Hepatocyte (in vitro differentiated cells): ENCODE measurements at regions not wholly inside any gene's neighbourhood (a gene's known extent, or its start where the extent isn't known, plus 50 kb on each side); places are given as distances from the start of the nearest gene placed in this dataset.
A peak's percentile ranks its signal among the peaks of the same experiment; 100 is the strongest.

Source experiments
- DNase-seq: peaks from one replicate; pipeline ENCODE4 v3.0.0-alpha.2; 2016; ENCODE audit warnings: low spot score
- H2AFZ ChIP-seq: fragments of 200-600 bp; sonication (generic); 2 replicates; pipeline ENCODE4 v1.6.0; 2016; ENCODE audit warnings: antibody characterized with exemption, mild to moderate bottlenecking
- H3K27ac ChIP-seq: fragments of 200-600 bp; sonication (generic); 2 replicates; pipeline ENCODE4 v1.5.1; 2016; ENCODE audit warnings: mild to moderate bottlenecking
- H3K27me3 ChIP-seq: fragments of 200-600 bp; sonication (generic); 2 replicates; pipeline ENCODE4 v1.6.1; 2016
- H3K36me3 ChIP-seq: fragments of 200-600 bp; sonication (generic); replicated peaks from 2 replicates; pipeline ENCODE4 v1.5.1; 2016; ENCODE audit warnings: low read depth; ENCODE audit not compliant: insufficient read depth
- H3K4me1 ChIP-seq: fragments of 200-600 bp; sonication (generic); 2 replicates; pipeline ENCODE4 v1.5.1; 2016; ENCODE audit warnings: mild to moderate bottlenecking, moderate library complexity; ENCODE audit not compliant: insufficient read depth
- H3K4me2 ChIP-seq: fragments of 200-600 bp; sonication (generic); 2 replicates; pipeline ENCODE4 v1.6.0; 2016
- H3K4me3 ChIP-seq: fragments of 200-600 bp; sonication (generic); 2 replicates; pipeline ENCODE4 v1.5.1; 2016; ENCODE audit warnings: mild to moderate bottlenecking
- H3K79me2 ChIP-seq: fragments of 200-600 bp; sonication (generic); 2 replicates; pipeline ENCODE4 v1.6.0; 2017; ENCODE audit warnings: mild to moderate bottlenecking
- H3K9me2 ChIP-seq: fragments of 200-600 bp; sonication (generic); replicated peaks from 2 replicates; pipeline ENCODE4 v1.6.0; 2017; ENCODE audit warnings: mild to moderate bottlenecking; ENCODE audit not compliant: insufficient read depth
- H3K9me3 ChIP-seq: fragments of 200-600 bp; sonication (generic); 2 replicates; pipeline ENCODE4 v1.5.1; 2016; ENCODE audit warnings: low read depth, mild to moderate bottlenecking
- H4K20me1 ChIP-seq: fragments of 200-600 bp; sonication (generic); 2 replicates; pipeline ENCODE4 v1.6.0; 2016; ENCODE audit warnings: mild to moderate bottlenecking; ENCODE audit not compliant: insufficient read depth, poor library complexity, severe bottlenecking
- EZH2 ChIP-seq: fragments of 200-600 bp; sonication (generic); IDR thresholded peaks from 2 replicates; pipeline ENCODE4 v1.6.1; 2016; ENCODE audit warnings: antibody characterized with exemption, mild to moderate bottlenecking, borderline replicate concordance
- EZH2phosphoT487 ChIP-seq: fragments of 200-600 bp; sonication (generic); IDR thresholded peaks from one replicate; pipeline ENCODE4 v1.6.1; 2018; ENCODE audit warnings: antibody characterized with exemption, mild to moderate bottlenecking, low read depth, moderate library complexity; ENCODE audit not compliant: unreplicated experiment, severe bottlenecking
- WGBS: methylation state at CpG from one replicate; pipeline ENCODE4 v1.1.6; 2016; ENCODE audit warnings: low lambda C conversion rate; ENCODE audit errors: missing lambda C conversion rate; 5-methylcytosine and 5-hydroxymethylcytosine counted together
- TF ChIP-seq, protein P1 (sequence below): fragments of 200-600 bp; sonication (generic); IDR thresholded peaks from 2 replicates; pipeline ENCODE4 v1.5.1; 2016; ENCODE audit warnings: antibody characterized with exemption, mild to moderate bottlenecking; ENCODE audit not compliant: poor library complexity

GRCh38 chr20:20827992-20828597 is 115.7 kb upstream of the RALGAPA2 start:
- no peak overlapping the region for H3K27ac ChIP-seq
- no peak overlapping the region for H3K4me3 ChIP-seq
- no peaks in the 10 kb centered on the region for H3K4me1 ChIP-seq
- peaks cover 5% of the 10 kb centered on the region for H3K27me3 ChIP-seq
- H3K79me2 ChIP-seq, result no peaks in the 10 kb centered on the region
- H3K9me2 ChIP-seq, result no peaks in the 10 kb centered on the region
- H3K9me3 ChIP-seq, result no peaks in the 10 kb centered on the region
- H3K4me2 ChIP-seq, result no peak overlapping the region
- TF ChIP-seq EZH2phosphoT487, result no peak
- no peak for TF ChIP-seq EZH2
- TF ChIP-seq, protein P1, sequence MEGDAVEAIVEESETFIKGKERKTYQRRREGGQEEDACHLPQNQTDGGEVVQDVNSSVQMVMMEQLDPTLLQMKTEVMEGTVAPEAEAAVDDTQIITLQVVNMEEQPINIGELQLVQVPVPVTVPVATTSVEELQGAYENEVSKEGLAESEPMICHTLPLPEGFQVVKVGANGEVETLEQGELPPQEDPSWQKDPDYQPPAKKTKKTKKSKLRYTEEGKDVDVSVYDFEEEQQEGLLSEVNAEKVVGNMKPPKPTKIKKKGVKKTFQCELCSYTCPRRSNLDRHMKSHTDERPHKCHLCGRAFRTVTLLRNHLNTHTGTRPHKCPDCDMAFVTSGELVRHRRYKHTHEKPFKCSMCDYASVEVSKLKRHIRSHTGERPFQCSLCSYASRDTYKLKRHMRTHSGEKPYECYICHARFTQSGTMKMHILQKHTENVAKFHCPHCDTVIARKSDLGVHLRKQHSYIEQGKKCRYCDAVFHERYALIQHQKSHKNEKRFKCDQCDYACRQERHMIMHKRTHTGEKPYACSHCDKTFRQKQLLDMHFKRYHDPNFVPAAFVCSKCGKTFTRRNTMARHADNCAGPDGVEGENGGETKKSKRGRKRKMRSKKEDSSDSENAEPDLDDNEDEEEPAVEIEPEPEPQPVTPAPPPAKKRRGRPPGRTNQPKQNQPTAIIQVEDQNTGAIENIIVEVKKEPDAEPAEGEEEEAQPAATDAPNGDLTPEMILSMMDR, result no peak
- H4K20me1 ChIP-seq, result no peaks in the 10 kb centered on the region
- 66% methylated on average over 4 of the region's 4 CpGs for WGBS
- H2AFZ ChIP-seq, result no peak overlapping the region
- no peak for DNase-seq
- H3K36me3 ChIP-seq, result no peaks in the 10 kb centered on the region

GRCh38 chr20:20824924-20825584 is 112.6 kb upstream of the RALGAPA2 start:
- Histone ChIP-seq H2AFZ (no peak overlapping the region), H3K27me3 (peaks cover 5% of the 10 kb centered on the region), H3K79me2 (no peaks in the 10 kb centered on the region), H3K4me1 (no peaks in the 10 kb centered on the region), H4K20me1 (no peaks in the 10 kb centered on the region), H3K36me3 (no peaks in the 10 kb centered on the region), H3K9me2 (no peaks in the 10 kb centered on the region), H3K4me2 (no peak overlapping the region), H3K9me3 (no peaks in the 10 kb centered on the region), H3K27ac (no peak overlapping the region), H3K4me3 (no peak overlapping the region)
- TF ChIP-seq, protein P1, result peak; percentile 83
- no peak for TF ChIP-seq EZH2phosphoT487
- DNase-seq, result peak; percentile 77
- WGBS, result 27% methylated on average over 18 of the region's 18 CpGs

DNA sequence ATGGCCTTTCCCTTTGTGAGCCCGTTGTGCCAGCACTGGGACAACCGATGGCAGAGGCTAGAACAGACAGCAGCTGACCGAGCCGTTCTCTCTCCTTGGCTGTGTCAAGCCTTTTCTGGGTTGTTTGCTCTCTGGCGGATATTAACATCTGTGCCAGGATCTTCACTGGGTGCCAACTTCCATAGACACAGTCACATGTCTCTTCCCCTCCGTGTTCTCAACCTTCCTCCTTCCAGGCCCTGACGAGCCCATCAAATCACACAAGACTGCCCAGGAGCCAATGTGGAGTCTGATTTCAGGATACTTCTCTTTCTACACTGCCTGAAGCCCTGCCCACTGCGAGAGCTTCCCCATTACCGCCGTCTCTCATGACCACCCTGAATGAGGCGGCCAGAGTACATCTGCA is 111.0 kb upstream of the RALGAPA2 start:
- 93% methylated on average over 11 of the region's 11 CpGs for WGBS
- no peak for TF ChIP-seq EZH2
- TF ChIP-seq, protein P1, result no peak
- TF ChIP-seq EZH2phosphoT487, result no peak

More for the DNA sequence above, 111.0 kb upstream of the RALGAPA2 start:
- Histone ChIP-seq H3K9me3 (no peaks in the 10 kb centered on the region), H3K27me3 (peaks cover 5% of the 10 kb centered on the region), H3K4me3 (no peak overlapping the region), H3K4me1 (no peaks in the 10 kb centered on the region), H4K20me1 (no peaks in the 10 kb centered on the region), H3K9me2 (no peaks in the 10 kb centered on the region), H3K79me2 (no peaks in the 10 kb centered on the region), H3K36me3 (no peaks in the 10 kb centered on the region), H3K4me2 (no peak overlapping the region), H2AFZ (no peak overlapping the region), H3K27ac (no peak overlapping the region)
- DNase-seq, result no peak
